ENCODE measurements at regions not wholly inside any gene's neighbourhood (a gene's known extent, or its start where the extent isn't known, plus 50 kb on each side); places are given as distances from the start of the nearest gene placed in this dataset.

- no peak for DNase-seq
Measured at GRCh38 chr13:34340534-34340933, 522.6 kb downstream of the RFC3 start.

GRCh38 chr13:34343413-34343940 is 525.5 kb downstream of the RFC3 start:
- no peak for DNase-seq

GRCh38 chr13:34344816-34345215 is 526.9 kb downstream of the RFC3 start:
- DNase-seq = no peak

- DNase-seq = no peak
Measured at GRCh38 chr13:34345258-34345965, 527.5 kb downstream of the RFC3 start.

GRCh38 chr13:34346626-34347025 is 528.7 kb downstream of the RFC3 start:
- no peak for DNase-seq

GRCh38 chr13:34347784-34348573 is 530.0 kb downstream of the RFC3 start:
- no peak for DNase-seq

- DNase-seq = no peak
Measured at GRCh38 chr13:34349091-34349722, 531.3 kb downstream of the RFC3 start.

GRCh38 chr13:34350671-34351070 is 532.7 kb downstream of the RFC3 start:
- DNase-seq = no peak

- DNase-seq = no peak
Measured at GRCh38 chr13:34351134-34351533, 533.2 kb downstream of the RFC3 start.

- no peak for DNase-seq
Measured at GRCh38 chr13:34352958-34353357, 535.0 kb downstream of the RFC3 start.

- DNase-seq = no peak
Measured at GRCh38 chr13:34356686-34357434, 538.9 kb downstream of the RFC3 start.

- DNase-seq = no peak
Measured at GRCh38 chr13:34357435-34358232, 539.7 kb downstream of the RFC3 start.

- DNase-seq = no peak
Measured at GRCh38 chr13:34358811-34359513, 541.0 kb downstream of the RFC3 start.

- DNase-seq = no peak
Measured at GRCh38 chr13:34360702-34361101, 542.8 kb downstream of the RFC3 start.

- no peak for DNase-seq
Measured at GRCh38 chr13:34361560-34361959, 543.6 kb downstream of the RFC3 start.

- DNase-seq = no peak
Measured at GRCh38 chr13:34363266-34363665, 545.3 kb downstream of the RFC3 start.

GRCh38 chr13:34364633-34365032 is 546.7 kb downstream of the RFC3 start:
- DNase-seq = no peak

- DNase-seq = no peak
Measured at GRCh38 chr13:34369931-34370330, 552.0 kb downstream of the RFC3 start.

GRCh38 chr13:34371108-34371507 is 553.2 kb downstream of the RFC3 start:
- no peak for DNase-seq

- DNase-seq = no peak
Measured at GRCh38 chr13:34371645-34372395, 553.9 kb downstream of the RFC3 start.

- no peak for DNase-seq
Measured at GRCh38 chr13:34372581-34372980, 554.6 kb downstream of the RFC3 start.

Measured in NCI-H1930 (cell line).